Adrenal gland (tissue), 9 donors: ENCODE measurements at regions not wholly inside any gene's neighbourhood (a gene's known extent, or its start where the extent isn't known, plus 50 kb on each side); places are given as distances from the start of the nearest gene placed in this dataset.
"Not testable (repeated sequence)": the region's sequence is repeated elsewhere in the genome, so short reads cannot be mapped to it uniquely, and the experiment has no call there.

Source experiments
- DNase-seq, 7 donors: peaks; one replicate each; pipeline ENCODE4 v3.0.0-alpha.2; 2019 to 2020
- H3K27ac ChIP-seq, 5 donors: fragments of 200-600 bp; sonication (generic) in 4 of 5; 1 replicate in 3 of 5; 2 replicates in 2 of 5; pipeline versions ENCODE4 v1.5.1 to v1.8.0; 2016 to 2020; ENCODE audit warnings: mild to moderate bottlenecking in 1 of 5
- H3K27me3 ChIP-seq: fragments of 200-600 bp; 2 replicates; pipeline ENCODE4 v1.8.0; 2021
- H3K36me3 ChIP-seq, 2 donors: fragments of 200-600 bp; replicated peaks in 1 of 2; 1 replicate in 1 of 2; 2 replicates in 1 of 2; pipeline versions ENCODE4 v1.5.1 to v1.8.0; 2018 to 2022
- H3K4me1 ChIP-seq, 2 donors: fragments of 200-600 bp; replicated peaks in 1 of 2; 1 replicate in 1 of 2; 2 replicates in 1 of 2; pipeline versions ENCODE4 v1.5.1 to v1.8.0; 2018 to 2021
- H3K4me3 ChIP-seq, 4 donors: fragments of 200-600 bp; sonication (generic) in 3 of 4; one replicate each; pipeline ENCODE4 v1.5.1; 2016 to 2018
- H3K9me3 ChIP-seq, 3 donors: fragments of 200-600 bp; sonication (generic) in 1 of 3; replicated peaks in 1 of 3; 1 replicate in 2 of 3; 2 replicates in 1 of 3; pipeline versions ENCODE4 v1.5.1 to v1.8.0; 2016 to 2021
- POLR2A ChIP-seq, 2 donors: fragments of 450-650 bp; IDR thresholded peaks; one replicate each; pipeline ENCODE4 v1.6.1; 2017; ENCODE audit warnings: antibody characterized with exemption in 2 of 2, mild to moderate bottlenecking in 2 of 2, moderate library complexity in 1 of 2
- WGBS, 4 donors: extraction: QIAGEN DNeasy Blood & Tissue Kit in 2 of 4; methylation state at CpG; one replicate each; pipeline versions ENCODE4 v1.1.5 to v1.1.7; 2013 to 2017; 5-methylcytosine and 5-hydroxymethylcytosine counted together
- intact Hi-C, 2 donors: fragments of 100-400 bp; cut with DNase I; formaldehyde crosslinking; loops; one replicate each; pipeline versions ENCODE4 v1.14.1 to v1.15.0; 2022 to 2023
- TF ChIP-seq, protein P1 (sequence below), 6 experiments: fragments of 450-650 bp in 4 of 6; fragments of 200-600 bp in 2 of 6; sonication (generic) in 1 of 6; IDR thresholded peaks; 1 replicate in 5 of 6; 2 replicates in 1 of 6; pipeline versions ENCODE4 v1.5.1 to v1.8.0; 2016 to 2021; ENCODE audit warnings: antibody characterized with exemption in 6 of 6, mild to moderate bottlenecking in 2 of 6, moderate library complexity in 1 of 6
- donor health status: healthy with polysubstance abuse.
- donor health status: Bipolar disorder and iron deficiency.
- donor health status: DM: yes; HTN: yes; CAD: no.
- donor health status: DM: no; HTN: no; CAD: no.
- donor health status: DM: no; HTN: no; CAD: no.

DNA sequence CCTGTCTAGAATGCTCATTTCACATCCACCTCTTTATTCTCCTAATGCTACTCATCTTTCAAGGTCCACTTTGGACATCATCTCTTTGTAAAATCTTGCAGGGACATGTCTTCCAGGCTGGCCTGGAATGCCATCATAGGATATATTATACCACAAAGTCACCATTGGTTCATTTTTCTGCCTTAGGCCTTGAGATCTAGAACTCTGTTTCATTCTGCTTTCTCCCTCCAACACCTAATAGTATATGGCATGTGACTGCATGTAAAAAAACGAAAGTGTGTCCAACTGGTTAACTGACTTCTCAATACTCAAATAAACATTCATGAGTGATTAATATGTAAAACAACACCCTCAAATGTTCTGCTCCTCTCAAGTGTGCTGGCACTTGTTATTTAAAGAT lies 84.1 kb downstream of the RGS2 start:
- no peaks in the 10 kb centered on the region for H3K4me1 ChIP-seq
- H3K27me3 ChIP-seq: no peaks in the 10 kb centered on the region
- 0 to 86% (median 0%) methylated on average over 1 of the region's 1 CpG for WGBS, 4 donors
- no peaks in the 10 kb centered on the region for H3K36me3 ChIP-seq
- H3K4me3 ChIP-seq: no peak overlapping the region
- DNase-seq: no peak
- no peak for TF ChIP-seq POLR2A (IDR thresholded peaks at IDR 0.05)
- TF ChIP-seq, protein P1, sequence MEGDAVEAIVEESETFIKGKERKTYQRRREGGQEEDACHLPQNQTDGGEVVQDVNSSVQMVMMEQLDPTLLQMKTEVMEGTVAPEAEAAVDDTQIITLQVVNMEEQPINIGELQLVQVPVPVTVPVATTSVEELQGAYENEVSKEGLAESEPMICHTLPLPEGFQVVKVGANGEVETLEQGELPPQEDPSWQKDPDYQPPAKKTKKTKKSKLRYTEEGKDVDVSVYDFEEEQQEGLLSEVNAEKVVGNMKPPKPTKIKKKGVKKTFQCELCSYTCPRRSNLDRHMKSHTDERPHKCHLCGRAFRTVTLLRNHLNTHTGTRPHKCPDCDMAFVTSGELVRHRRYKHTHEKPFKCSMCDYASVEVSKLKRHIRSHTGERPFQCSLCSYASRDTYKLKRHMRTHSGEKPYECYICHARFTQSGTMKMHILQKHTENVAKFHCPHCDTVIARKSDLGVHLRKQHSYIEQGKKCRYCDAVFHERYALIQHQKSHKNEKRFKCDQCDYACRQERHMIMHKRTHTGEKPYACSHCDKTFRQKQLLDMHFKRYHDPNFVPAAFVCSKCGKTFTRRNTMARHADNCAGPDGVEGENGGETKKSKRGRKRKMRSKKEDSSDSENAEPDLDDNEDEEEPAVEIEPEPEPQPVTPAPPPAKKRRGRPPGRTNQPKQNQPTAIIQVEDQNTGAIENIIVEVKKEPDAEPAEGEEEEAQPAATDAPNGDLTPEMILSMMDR (IDR thresholded peaks at IDR 0.05): no peak
- H3K27ac ChIP-seq: no peak overlapping the region
- intact Hi-C loops: no loop called here
- H3K9me3 ChIP-seq: no peaks in the 10 kb centered on the region

DNA sequence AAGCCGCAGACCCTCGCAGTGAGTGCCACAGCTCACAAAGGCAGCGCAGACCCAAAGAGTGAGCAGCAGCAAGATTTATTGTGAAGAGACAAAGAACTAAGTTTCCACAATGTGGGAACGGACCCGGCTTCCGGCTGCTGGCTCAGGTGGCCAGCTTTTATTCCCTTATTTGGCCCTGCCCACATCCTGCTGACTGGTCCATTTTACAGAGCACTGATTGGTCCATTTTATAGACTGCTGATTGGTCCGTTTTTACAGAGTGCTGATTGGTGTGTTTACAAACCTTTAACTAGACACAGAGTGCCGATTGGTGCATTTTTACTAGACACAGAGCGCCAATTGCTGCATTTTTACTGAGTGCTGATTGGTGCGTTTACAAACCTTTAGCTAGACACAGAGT lies 86.6 kb downstream of the RGS2 start:
- WGBS, 4 donors: 87 to 95% (median 90%) methylated on average over 9 to 10 of the region's 10 CpGs
- H3K9me3 ChIP-seq, H3K4me1 ChIP-seq, DNase-seq, H3K27ac ChIP-seq, H3K4me3 ChIP-seq, intact Hi-C loops, H3K36me3 ChIP-seq, H3K27me3 ChIP-seq: not testable (repeated sequence)

DNA sequence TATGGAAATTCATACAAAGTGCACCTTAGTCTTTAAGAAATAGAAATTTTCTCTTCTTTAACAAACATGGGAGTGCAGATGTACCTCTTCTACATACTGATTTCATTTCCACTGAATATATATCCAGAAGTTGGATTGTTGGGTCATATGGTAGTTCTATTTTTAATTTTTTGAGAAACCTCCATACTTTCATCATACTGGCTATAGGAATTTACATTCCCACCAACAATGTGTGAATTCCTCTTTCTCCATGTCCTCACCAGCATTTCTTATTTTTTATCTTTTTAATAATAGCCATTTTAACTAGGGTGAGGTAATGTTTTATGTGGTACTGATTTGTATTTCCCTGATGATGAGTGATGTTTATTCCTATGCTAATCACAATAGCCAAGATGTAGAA lies 87.5 kb downstream of the RGS2 start:
- intact Hi-C loops: no loop called here
- no peak overlapping the region for H3K27ac ChIP-seq
- no peaks in the 10 kb centered on the region for H3K9me3 ChIP-seq
- DNase-seq: no peak
- no peaks in the 10 kb centered on the region for H3K36me3 ChIP-seq
- no peaks in the 10 kb centered on the region for H3K4me1 ChIP-seq
- no peak overlapping the region for H3K4me3 ChIP-seq
- no peaks in the 10 kb centered on the region for H3K27me3 ChIP-seq
- TF ChIP-seq POLR2A (IDR thresholded peaks at IDR 0.05): no peak
- TF ChIP-seq, protein P1 (IDR thresholded peaks at IDR 0.05): no peak

DNA sequence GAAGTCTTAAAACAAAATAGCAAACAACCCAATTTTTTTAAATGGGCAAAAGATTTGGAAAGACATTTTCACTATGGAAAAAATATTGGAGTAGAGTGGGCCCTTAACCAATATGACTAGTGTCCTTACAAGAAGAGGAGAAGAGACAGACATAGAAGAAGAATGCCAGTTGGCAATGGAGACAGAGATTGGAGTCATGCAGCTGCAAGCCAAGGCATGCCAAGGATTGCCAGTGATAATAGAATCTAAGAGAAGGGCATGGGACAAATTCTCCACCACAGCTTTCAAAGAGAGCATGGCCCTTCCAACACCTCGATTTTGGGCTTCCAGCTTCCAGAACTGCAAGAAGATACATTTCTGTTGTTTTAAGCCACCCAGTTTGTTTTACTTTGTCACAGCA lies 92.7 kb downstream of the RGS2 start:
- H3K9me3 ChIP-seq: no peaks in the 10 kb centered on the region
- H3K4me3 ChIP-seq: no peak overlapping the region
- no peaks in the 10 kb centered on the region for H3K36me3 ChIP-seq
- DNase-seq: no peak
- no peak overlapping the region for H3K27ac ChIP-seq
- TF ChIP-seq POLR2A (IDR thresholded peaks at IDR 0.05): no peak
- TF ChIP-seq, protein P1 (IDR thresholded peaks at IDR 0.05): no peak
- peaks cover 4 to 9% of the 10 kb centered on the region in 2 donors for H3K4me1 ChIP-seq
- WGBS, 4 donors: 0 to 76% (median 53%) methylated on average over 1 of the region's 1 CpG
- no peaks in the 10 kb centered on the region for H3K27me3 ChIP-seq
- intact Hi-C loops: no loop called here

DNA sequence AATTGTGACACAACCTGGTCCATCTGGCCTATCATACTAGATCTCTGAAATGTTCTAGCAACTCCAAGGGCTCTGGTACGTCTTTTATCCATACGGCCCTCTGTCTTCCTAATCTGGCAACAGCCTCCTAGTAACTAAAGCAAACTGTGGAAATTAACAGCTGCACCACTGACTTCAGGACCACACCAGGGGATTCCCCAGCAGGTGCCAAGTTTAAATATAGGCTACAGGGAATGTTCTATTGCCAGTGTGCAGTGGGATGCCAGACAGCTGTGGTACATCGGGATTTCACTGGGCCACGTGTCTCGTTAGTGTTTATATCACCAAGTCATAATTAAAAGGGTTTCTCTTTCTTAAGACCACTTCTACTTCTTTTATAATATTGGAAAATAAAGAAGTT lies 94.3 kb downstream of the RGS2 start:
- 90 to 99% (median 95%) methylated on average over 5 of the region's 5 CpGs for WGBS, 4 donors
- no peaks in the 10 kb centered on the region for H3K36me3 ChIP-seq
- H3K9me3 ChIP-seq: no peaks in the 10 kb centered on the region
- DNase-seq: no peak
- peaks cover 4 to 9% of the 10 kb centered on the region in 2 donors for H3K4me1 ChIP-seq
- TF ChIP-seq, protein P1 (IDR thresholded peaks at IDR 0.05): no peak
- no peak for TF ChIP-seq POLR2A (IDR thresholded peaks at IDR 0.05)
- no peaks in the 10 kb centered on the region for H3K27me3 ChIP-seq
- intact Hi-C loops: no loop called here
- no peak overlapping the region for H3K27ac ChIP-seq
- H3K4me3 ChIP-seq: no peak overlapping the region
